GM23338 (cell line): ENCODE measurements at regions not wholly inside any gene's neighbourhood (a gene's known extent, or its start where the extent isn't known, plus 50 kb on each side); places are given as distances from the start of the nearest gene placed in this dataset.

Experiments used
- ATAC-seq: fragments of 200-7000 bp; cut with Tn5 transposase; 3 replicates; pipeline ENCODE4 v1.9.1; 2020
- DNase-seq: peaks from one replicate; pipeline ENCODE4 v3.0.0-alpha.2; 2015; ENCODE audit warnings: low spot score
- H2AFZ ChIP-seq: fragments of 200-600 bp; sonication (generic); 2 replicates; pipeline ENCODE4 v1.8.0; 2016; ENCODE audit warnings: antibody characterized with exemption, mild to moderate bottlenecking, moderate library complexity
- H3F3A ChIP-seq: fragments of 200-600 bp; sonication (generic); replicated peaks from 2 replicates; pipeline ENCODE4 v1.8.0; 2017; ENCODE audit warnings: antibody characterized with exemption, mixed run types, low read depth
- H3K27ac ChIP-seq: fragments of 200-600 bp; sonication (generic); 2 replicates; pipeline ENCODE4 v1.6.1; 2016; ENCODE audit warnings: low read depth
- H3K27me3 ChIP-seq: fragments of 200-600 bp; sonication (generic); 2 replicates; pipeline ENCODE4 v1.8.0; 2016; ENCODE audit warnings: mild to moderate bottlenecking, mixed run types, moderate library complexity; ENCODE audit not compliant: insufficient read depth
- H3K36me3 ChIP-seq: fragments of 200-600 bp; sonication (generic); 2 replicates; pipeline ENCODE4 v1.8.0; 2016; ENCODE audit warnings: mild to moderate bottlenecking; ENCODE audit not compliant: insufficient read depth
- H3K4me1 ChIP-seq: fragments of 200-600 bp; sonication (generic); 2 replicates; pipeline ENCODE4 v1.8.0; 2016; ENCODE audit warnings: mild to moderate bottlenecking, moderate library complexity; ENCODE audit not compliant: insufficient read depth
- H3K4me2 ChIP-seq: fragments of 200-600 bp; sonication (generic); 2 replicates; pipeline ENCODE4 v1.7.1; 2017; ENCODE audit warnings: mixed run types
- H3K4me3 ChIP-seq: fragments of 200-600 bp; sonication (generic); 2 replicates; pipeline ENCODE4 v1.6.1; 2016; ENCODE audit warnings: mixed run types
- H3K79me2 ChIP-seq: fragments of 200-600 bp; sonication (generic); replicated peaks from 2 replicates; pipeline ENCODE4 v1.8.0; 2017; ENCODE audit warnings: mild to moderate bottlenecking; ENCODE audit not compliant: insufficient read depth
- H3K9me2 ChIP-seq: fragments of 200-600 bp; sonication (generic); 2 replicates; pipeline ENCODE4 v1.8.0; 2017; ENCODE audit not compliant: insufficient read depth
- H4K20me1 ChIP-seq: fragments of 200-600 bp; sonication (generic); replicated peaks from 2 replicates; pipeline ENCODE4 v1.8.0; 2017; ENCODE audit warnings: mild to moderate bottlenecking; ENCODE audit not compliant: insufficient read depth
- H3K27ac Mint-ChIP-seq: 2 replicates; pipeline ENCODE4 v1.8.0; 2020; ENCODE audit warnings: inconsistent platforms, mild to moderate bottlenecking, moderate library complexity, mixed read lengths
- H3K27me3 Mint-ChIP-seq: 3 replicates; pipeline ENCODE4 v1.8.0; 2022; ENCODE audit warnings: low read depth, mild to moderate bottlenecking, moderate library complexity, mixed read lengths, inconsistent platforms; ENCODE audit not compliant: insufficient read depth, poor library complexity
- H3K36me3 Mint-ChIP-seq: 3 replicates; pipeline ENCODE4 v1.8.0; 2021; ENCODE audit warnings: low read depth, mild to moderate bottlenecking, inconsistent platforms, moderate library complexity, mixed read lengths
- H3K4me1 Mint-ChIP-seq: 3 replicates; pipeline ENCODE4 v1.8.0; 2020; ENCODE audit warnings: mild to moderate bottlenecking, inconsistent platforms, mixed read lengths
- H3K4me3 Mint-ChIP-seq: 3 replicates; pipeline ENCODE4 v1.8.0; 2021; ENCODE audit warnings: moderate library complexity, mild to moderate bottlenecking, inconsistent platforms, mixed read lengths
- H3K9me3 Mint-ChIP-seq: 3 replicates; pipeline ENCODE4 v1.8.0; 2020; ENCODE audit warnings: moderate library complexity, mild to moderate bottlenecking, inconsistent platforms, mixed read lengths
- CREB1 ChIP-seq: fragments of 250-450 bp; sonication (Bioruptor Pico); IDR thresholded peaks from 2 replicates; pipeline ENCODE4 v1.5.0; 2020; ENCODE audit warnings: low read depth, mild to moderate bottlenecking, moderate library complexity
- EZH2 ChIP-seq: fragments of 200-600 bp; sonication (generic); IDR thresholded peaks from one replicate; pipeline ENCODE4 v1.8.0; 2017; ENCODE audit warnings: antibody characterized with exemption, mild to moderate bottlenecking, low read depth; ENCODE audit not compliant: unreplicated experiment
- POLR2AphosphoS5 ChIP-seq: IDR thresholded peaks from 2 replicates; pipeline ENCODE4 v1.6.1; 2016; ENCODE audit warnings: antibody characterized with exemption, low read depth
- STAT1 ChIP-seq: IDR thresholded peaks from one replicate; pipeline ENCODE4 v1.6.1; 2016; ENCODE audit warnings: antibody characterized with exemption; ENCODE audit not compliant: unreplicated experiment
- ZNF331 ChIP-seq: fragments of 250-450 bp; sonication (Bioruptor Pico); IDR thresholded peaks from 2 replicates; pipeline ENCODE4 v1.5.0; 2020; ENCODE audit warnings: low read depth, mild to moderate bottlenecking, moderate library complexity
- TF ChIP-seq, protein P1 (sequence below): IDR thresholded peaks from 2 replicates; pipeline ENCODE4 v1.6.1; 2016; ENCODE audit warnings: antibody characterized with exemption
- TF ChIP-seq, protein P2 (sequence below), 2 experiments: fragments of 200-600 bp in 1 of 2; sonication (generic) in 1 of 2; conservative IDR thresholded peaks; 2 replicates each; pipeline versions ENCODE4 v1.5.1 to v1.6.1; 2016 to 2017; ENCODE audit warnings: antibody characterized with exemption in 2 of 2, low read depth in 2 of 2, mild to moderate bottlenecking in 2 of 2, moderate library complexity in 1 of 2
- TF ChIP-seq, protein P3 (sequence below): fragments of 250-450 bp; sonication (Bioruptor Pico); IDR thresholded peaks from 2 replicates; pipeline ENCODE4 v1.5.0; 2020; ENCODE audit warnings: mild to moderate bottlenecking, moderate library complexity

DNA sequence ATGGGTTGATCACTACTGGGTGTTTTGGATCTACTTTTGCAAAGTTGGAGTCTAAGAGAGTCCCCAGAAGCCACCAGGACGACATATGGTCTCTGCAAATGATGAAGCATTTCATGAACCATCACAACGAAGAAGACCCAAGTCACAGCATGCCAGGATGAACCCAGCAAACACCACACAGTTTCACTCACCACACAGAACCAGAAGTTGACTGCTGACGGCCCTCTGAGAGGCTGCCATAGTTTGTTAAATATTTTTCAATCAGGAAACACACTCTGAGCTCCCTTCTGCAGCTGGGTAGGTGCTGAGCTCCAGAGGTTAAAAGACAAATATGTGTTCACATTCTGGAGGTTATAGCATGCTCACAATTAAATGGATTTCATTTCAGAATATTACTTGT is 271.4 kb downstream of the DCDC2C start:
- no peak for DNase-seq
- Histone ChIP-seq H3K4me1 (no peaks in the 10 kb centered on the region), H4K20me1 (no peaks in the 10 kb centered on the region), H3K4me2 (no peak overlapping the region), H3K27ac (no peak overlapping the region), H2AFZ (no peak overlapping the region), H3F3A (peaks cover 7% of the 10 kb centered on the region), H3K27me3 (no peaks in the 10 kb centered on the region), H3K4me3 (no peak overlapping the region), H3K9me2 (no peaks in the 10 kb centered on the region; the same call in 1 of the 2 replicates), H3K79me2 (no peaks in the 10 kb centered on the region), H3K36me3 (no peaks in the 10 kb centered on the region)
- Mint-ChIP-seq H3K36me3 (peaks cover 18% of the 10 kb centered on the region), H3K9me3 (peaks cover 27% of the 10 kb centered on the region), H3K4me3 (no peak overlapping the region), H3K4me1 (no peaks in the 10 kb centered on the region), H3K27me3 (no peaks in the 10 kb centered on the region), H3K27ac (no peak overlapping the region)
- no peak for ATAC-seq
- TF ChIP-seq, protein P1, sequence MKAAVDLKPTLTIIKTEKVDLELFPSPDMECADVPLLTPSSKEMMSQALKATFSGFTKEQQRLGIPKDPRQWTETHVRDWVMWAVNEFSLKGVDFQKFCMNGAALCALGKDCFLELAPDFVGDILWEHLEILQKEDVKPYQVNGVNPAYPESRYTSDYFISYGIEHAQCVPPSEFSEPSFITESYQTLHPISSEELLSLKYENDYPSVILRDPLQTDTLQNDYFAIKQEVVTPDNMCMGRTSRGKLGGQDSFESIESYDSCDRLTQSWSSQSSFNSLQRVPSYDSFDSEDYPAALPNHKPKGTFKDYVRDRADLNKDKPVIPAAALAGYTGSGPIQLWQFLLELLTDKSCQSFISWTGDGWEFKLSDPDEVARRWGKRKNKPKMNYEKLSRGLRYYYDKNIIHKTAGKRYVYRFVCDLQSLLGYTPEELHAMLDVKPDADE: no peak
- TF ChIP-seq CREB1 (CRISPR knock-in tag) (no peak), POLR2AphosphoS5 (no peak), STAT1 (no peak), ZNF331 (CRISPR knock-in tag) (no peak), EZH2 (no peak)
- TF ChIP-seq, protein P2, sequence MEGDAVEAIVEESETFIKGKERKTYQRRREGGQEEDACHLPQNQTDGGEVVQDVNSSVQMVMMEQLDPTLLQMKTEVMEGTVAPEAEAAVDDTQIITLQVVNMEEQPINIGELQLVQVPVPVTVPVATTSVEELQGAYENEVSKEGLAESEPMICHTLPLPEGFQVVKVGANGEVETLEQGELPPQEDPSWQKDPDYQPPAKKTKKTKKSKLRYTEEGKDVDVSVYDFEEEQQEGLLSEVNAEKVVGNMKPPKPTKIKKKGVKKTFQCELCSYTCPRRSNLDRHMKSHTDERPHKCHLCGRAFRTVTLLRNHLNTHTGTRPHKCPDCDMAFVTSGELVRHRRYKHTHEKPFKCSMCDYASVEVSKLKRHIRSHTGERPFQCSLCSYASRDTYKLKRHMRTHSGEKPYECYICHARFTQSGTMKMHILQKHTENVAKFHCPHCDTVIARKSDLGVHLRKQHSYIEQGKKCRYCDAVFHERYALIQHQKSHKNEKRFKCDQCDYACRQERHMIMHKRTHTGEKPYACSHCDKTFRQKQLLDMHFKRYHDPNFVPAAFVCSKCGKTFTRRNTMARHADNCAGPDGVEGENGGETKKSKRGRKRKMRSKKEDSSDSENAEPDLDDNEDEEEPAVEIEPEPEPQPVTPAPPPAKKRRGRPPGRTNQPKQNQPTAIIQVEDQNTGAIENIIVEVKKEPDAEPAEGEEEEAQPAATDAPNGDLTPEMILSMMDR (conservative IDR thresholded peaks at IDR 0.05; ENCODE audit: low read depth in 2 of 2): no peak
- TF ChIP-seq, protein P3, sequence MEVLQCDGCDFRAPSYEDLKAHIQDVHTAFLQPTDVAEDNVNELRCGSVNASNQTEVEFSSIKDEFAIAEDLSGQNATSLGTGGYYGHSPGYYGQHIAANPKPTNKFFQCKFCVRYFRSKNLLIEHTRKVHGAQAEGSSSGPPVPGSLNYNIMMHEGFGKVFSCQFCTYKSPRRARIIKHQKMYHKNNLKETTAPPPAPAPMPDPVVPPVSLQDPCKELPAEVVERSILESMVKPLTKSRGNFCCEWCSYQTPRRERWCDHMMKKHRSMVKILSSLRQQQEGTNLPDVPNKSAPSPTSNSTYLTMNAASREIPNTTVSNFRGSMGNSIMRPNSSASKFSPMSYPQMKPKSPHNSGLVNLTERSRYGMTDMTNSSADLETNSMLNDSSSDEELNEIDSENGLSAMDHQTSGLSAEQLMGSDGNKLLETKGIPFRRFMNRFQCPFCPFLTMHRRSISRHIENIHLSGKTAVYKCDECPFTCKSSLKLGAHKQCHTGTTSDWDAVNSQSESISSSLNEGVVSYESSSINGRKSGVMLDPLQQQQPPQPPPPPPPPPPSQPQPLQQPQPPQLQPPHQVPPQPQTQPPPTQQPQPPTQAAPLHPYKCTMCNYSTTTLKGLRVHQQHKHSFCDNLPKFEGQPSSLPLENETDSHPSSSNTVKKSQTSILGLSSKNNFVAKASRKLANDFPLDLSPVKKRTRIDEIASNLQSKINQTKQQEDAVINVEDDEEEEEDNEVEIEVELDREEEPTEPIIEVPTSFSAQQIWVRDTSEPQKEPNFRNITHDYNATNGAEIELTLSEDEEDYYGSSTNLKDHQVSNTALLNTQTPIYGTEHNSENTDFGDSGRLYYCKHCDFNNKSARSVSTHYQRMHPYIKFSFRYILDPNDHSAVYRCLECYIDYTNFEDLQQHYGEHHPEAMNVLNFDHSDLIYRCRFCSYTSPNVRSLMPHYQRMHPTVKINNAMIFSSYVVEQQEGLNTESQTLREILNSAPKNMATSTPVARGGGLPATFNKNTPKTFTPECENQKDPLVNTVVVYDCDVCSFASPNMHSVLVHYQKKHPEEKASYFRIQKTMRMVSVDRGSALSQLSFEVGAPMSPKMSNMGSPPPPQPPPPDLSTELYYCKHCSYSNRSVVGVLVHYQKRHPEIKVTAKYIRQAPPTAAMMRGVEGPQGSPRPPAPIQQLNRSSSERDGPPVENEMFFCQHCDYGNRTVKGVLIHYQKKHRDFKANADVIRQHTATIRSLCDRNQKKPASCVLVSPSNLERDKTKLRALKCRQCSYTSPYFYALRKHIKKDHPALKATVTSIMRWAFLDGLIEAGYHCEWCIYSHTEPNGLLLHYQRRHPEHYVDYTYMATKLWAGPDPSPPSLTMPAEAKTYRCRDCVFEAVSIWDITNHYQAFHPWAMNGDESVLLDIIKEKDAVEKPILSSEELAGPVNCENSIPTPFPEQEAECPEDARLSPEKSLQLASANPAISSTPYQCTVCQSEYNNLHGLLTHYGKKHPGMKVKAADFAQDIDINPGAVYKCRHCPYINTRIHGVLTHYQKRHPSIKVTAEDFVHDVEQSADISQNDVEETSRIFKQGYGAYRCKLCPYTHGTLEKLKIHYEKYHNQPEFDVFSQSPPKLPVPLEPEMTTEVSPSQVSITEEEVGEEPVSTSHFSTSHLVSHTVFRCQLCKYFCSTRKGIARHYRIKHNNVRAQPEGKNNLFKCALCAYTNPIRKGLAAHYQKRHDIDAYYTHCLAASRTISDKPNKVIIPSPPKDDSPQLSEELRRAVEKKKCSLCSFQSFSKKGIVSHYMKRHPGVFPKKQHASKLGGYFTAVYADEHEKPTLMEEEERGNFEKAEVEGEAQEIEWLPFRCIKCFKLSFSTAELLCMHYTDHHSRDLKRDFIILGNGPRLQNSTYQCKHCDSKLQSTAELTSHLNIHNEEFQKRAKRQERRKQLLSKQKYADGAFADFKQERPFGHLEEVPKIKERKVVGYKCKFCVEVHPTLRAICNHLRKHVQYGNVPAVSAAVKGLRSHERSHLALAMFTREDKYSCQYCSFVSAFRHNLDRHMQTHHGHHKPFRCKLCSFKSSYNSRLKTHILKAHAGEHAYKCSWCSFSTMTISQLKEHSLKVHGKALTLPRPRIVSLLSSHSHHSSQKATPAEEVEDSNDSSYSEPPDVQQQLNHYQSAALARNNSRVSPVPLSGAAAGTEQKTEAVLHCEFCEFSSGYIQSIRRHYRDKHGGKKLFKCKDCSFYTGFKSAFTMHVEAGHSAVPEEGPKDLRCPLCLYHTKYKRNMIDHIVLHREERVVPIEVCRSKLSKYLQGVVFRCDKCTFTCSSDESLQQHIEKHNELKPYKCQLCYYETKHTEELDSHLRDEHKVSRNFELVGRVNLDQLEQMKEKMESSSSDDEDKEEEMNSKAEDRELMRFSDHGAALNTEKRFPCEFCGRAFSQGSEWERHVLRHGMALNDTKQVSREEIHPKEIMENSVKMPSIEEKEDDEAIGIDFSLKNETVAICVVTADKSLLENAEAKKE: no peak
